MCF 10A (cell line): ENCODE measurements at regions not wholly inside any gene's neighbourhood (a gene's known extent, or its start where the extent isn't known, plus 50 kb on each side); places are given as distances from the start of the nearest gene placed in this dataset.

Source experiments
- BruUV-seq: library from RNA; stranded (reverse); fragments of 400-500 nt; replicated peaks from 2 replicates; lab custom pipeline; 2021; lab: Mats Ljungman, UMichigan
- CTCF ChIA-PET: fragments of 300-600 bp; sonication (Branson Sonifier 250); formaldehyde crosslinking; extraction: SDS; loops from one replicate; lab custom pipeline; 2021; ENCODE audit warnings: antibody characterized with exemption, inconsistent platforms; lab: Yijun Ruan, JAX
- POLR2A ChIA-PET: fragments of 300-600, 350-650 bp; sonication (Branson Sonifier 250); formaldehyde crosslinking; extraction: SDS; loops from one replicate; lab custom pipeline; 2020; ENCODE audit warnings: antibody characterized with exemption, inconsistent platforms; lab: Yijun Ruan, JAX
- DNase-seq: peaks from one replicate; pipeline ENCODE4 v3.0.0-alpha.2; 2018; ENCODE audit not compliant: unreplicated experiment
- H3K27ac Mint-ChIP-seq: one replicate; pipeline ENCODE4 v1.8.0; 2022; ENCODE audit warnings: mild to moderate bottlenecking, low read depth, mixed read lengths; ENCODE audit not compliant: unreplicated experiment
- H3K27me3 Mint-ChIP-seq: one replicate; pipeline ENCODE4 v1.8.0; 2022; ENCODE audit warnings: mixed read lengths; ENCODE audit not compliant: insufficient read depth, unreplicated experiment
- H3K36me3 Mint-ChIP-seq: one replicate; pipeline ENCODE4 v1.8.0; 2022; ENCODE audit warnings: mild to moderate bottlenecking, moderate library complexity, mixed read lengths; ENCODE audit not compliant: insufficient read depth, unreplicated experiment
- H3K4me1 Mint-ChIP-seq: one replicate; pipeline ENCODE4 v1.8.0; 2022; ENCODE audit warnings: mixed read lengths; ENCODE audit not compliant: insufficient read depth, unreplicated experiment
- H3K4me3 Mint-ChIP-seq: one replicate; pipeline ENCODE4 v1.8.0; 2022; ENCODE audit warnings: mild to moderate bottlenecking, moderate library complexity, mixed read lengths; ENCODE audit not compliant: unreplicated experiment
- H3K9me3 Mint-ChIP-seq: one replicate; pipeline ENCODE4 v1.8.0; 2022; ENCODE audit warnings: mixed read lengths; ENCODE audit not compliant: unreplicated experiment
- CTCF ChIP-seq: fragments of 200-600 bp; IDR thresholded peaks from one replicate; pipeline ENCODE4 v1.8.0; 2022; ENCODE audit warnings: antibody characterized with exemption, mild to moderate bottlenecking; ENCODE audit not compliant: unreplicated experiment
- intact Hi-C: fragments of 100-400 bp; cut with micrococcal nuclease; formaldehyde crosslinking; loops from 2 replicates; pipeline ENCODE4 v1.14.1; 2022

GRCh38 chr6:81847866-81848265 is 95.4 kb upstream of the TENT5A start:
- intact Hi-C loops: no loop called here
- no peaks in the 10 kb centered on the region for H3K9me3 Mint-ChIP-seq

DNA sequence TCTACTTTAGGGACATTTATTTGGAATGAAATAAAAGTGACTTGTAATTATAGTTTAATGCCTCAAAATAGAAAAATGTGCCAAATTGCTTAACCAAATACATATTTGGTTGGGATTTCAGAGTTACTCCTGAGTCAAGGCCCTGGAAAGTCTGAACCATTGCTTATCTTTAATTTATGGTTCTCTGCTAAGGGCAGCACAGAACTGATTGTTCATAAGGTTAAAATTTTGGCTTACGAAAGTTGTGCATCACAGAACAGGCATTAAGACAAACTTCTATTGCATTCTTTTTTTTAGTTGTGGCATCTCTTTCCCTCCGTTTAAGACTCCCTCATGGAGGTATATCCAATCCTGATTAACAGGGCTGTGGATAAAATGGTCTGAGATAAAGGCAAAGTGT is 92.2 kb upstream of the TENT5A start:
- TF ChIP-seq CTCF: no peak
- H3K36me3 Mint-ChIP-seq: no peaks in the 10 kb centered on the region
- no peak for DNase-seq
- ChIA-PET POLR2A (no interaction called here), CTCF (interaction anchor here (0.5 to 0.7 kb wide), 2 partner anchors 27 to 877 kb away, joined by 3 read pairs; no protein-coding TSS in a partner anchor)
- no peaks in the 10 kb centered on the region for H3K4me1 Mint-ChIP-seq
- no TSS peak for BruUV-seq
- H3K27me3 Mint-ChIP-seq: no peaks in the 10 kb centered on the region
- H3K9me3 Mint-ChIP-seq: no peaks in the 10 kb centered on the region
- no peak overlapping the region for H3K4me3 Mint-ChIP-seq
- intact Hi-C loops: no loop called here
- no peak overlapping the region for H3K27ac Mint-ChIP-seq

More at GRCh38 chr6:81847866-81848265, 95.4 kb upstream of the TENT5A start:
- Mint-ChIP-seq H3K27ac (no peak overlapping the region), H3K4me3 (no peak overlapping the region), H3K36me3 (no peaks in the 10 kb centered on the region), H3K27me3 (no peaks in the 10 kb centered on the region), H3K4me1 (no peaks in the 10 kb centered on the region)
- no peak for DNase-seq
- POLR2A ChIA-PET: no interaction called here
- BruUV-seq: no TSS peak
- CTCF ChIA-PET: no interaction called here
- TF ChIP-seq CTCF: no peak

GRCh38 chr6:81843302-81843701 is 90.8 kb upstream of the TENT5A start:
- no TSS peak for BruUV-seq
- H3K36me3 Mint-ChIP-seq: no peaks in the 10 kb centered on the region
- intact Hi-C loops: no loop called here
- H3K27ac Mint-ChIP-seq: no peak overlapping the region
- ChIA-PET POLR2A (no interaction called here), CTCF (no interaction called here)
- no peak for DNase-seq
- H3K4me3 Mint-ChIP-seq: no peak overlapping the region
- H3K9me3 Mint-ChIP-seq: no peaks in the 10 kb centered on the region
- TF ChIP-seq CTCF: no peak
- H3K4me1 Mint-ChIP-seq: no peaks in the 10 kb centered on the region
- H3K27me3 Mint-ChIP-seq: no peaks in the 10 kb centered on the region

DNA sequence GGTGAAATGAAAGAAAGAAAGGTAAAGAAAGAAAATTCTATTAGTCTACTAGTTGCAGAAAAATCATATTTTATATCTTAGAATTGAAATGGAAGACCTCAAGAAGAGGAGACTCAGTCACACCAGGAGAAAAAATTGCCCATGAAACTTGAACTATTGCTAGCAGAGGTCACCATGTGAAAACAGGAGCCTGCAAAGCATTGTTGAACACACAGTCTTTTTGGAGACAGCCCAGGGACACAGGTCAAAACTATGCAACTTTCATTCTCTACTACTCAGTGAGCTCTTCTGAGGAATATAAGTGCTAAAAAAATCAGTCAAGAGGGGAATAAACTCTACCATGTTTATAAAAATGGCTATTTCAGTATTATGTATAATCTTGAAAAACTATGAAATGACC is 89.8 kb upstream of the TENT5A start:
- no TSS peak for BruUV-seq
- Mint-ChIP-seq H3K4me3 (no peak overlapping the region), H3K27ac (no peak overlapping the region), H3K27me3 (no peaks in the 10 kb centered on the region), H3K36me3 (no peaks in the 10 kb centered on the region), H3K4me1 (no peaks in the 10 kb centered on the region), H3K9me3 (no peaks in the 10 kb centered on the region)
- intact Hi-C loops: no loop called here
- ChIA-PET POLR2A (no interaction called here), CTCF (no interaction called here)
- no peak for TF ChIP-seq CTCF
- DNase-seq: no peak
